ENCODE measurements at regions not wholly inside any gene's neighbourhood (a gene's known extent, or its start where the extent isn't known, plus 50 kb on each side); places are given as distances from the start of the nearest gene placed in this dataset.
"Not testable (repeated sequence)": the region's sequence is repeated elsewhere in the genome, so short reads cannot be mapped to it uniquely, and the experiment has no call there.

- DNase-seq (ENCODE audit: low read depth) = no peak
Measured at GRCh38 chr6:149239573-149240209, 77.8 kb upstream of the TAB2 start.

- no peak for DNase-seq (ENCODE audit: low read depth)
Measured at GRCh38 chr6:149242883-149243282, 74.6 kb upstream of the TAB2 start.

- no peak for DNase-seq (ENCODE audit: low read depth)
Measured at GRCh38 chr6:149244105-149244504, 73.4 kb upstream of the TAB2 start.

- DNase-seq (ENCODE audit: low read depth) = no peak
Measured at GRCh38 chr6:149246691-149247384, 70.7 kb upstream of the TAB2 start.

GRCh38 chr6:149247385-149247763 is 70.1 kb upstream of the TAB2 start:
- DNase-seq (ENCODE audit: low read depth) = no peak

- not testable (repeated sequence) for DNase-seq (ENCODE audit: low read depth)
Measured at GRCh38 chr6:149248263-149248662, 69.2 kb upstream of the TAB2 start.

- DNase-seq (ENCODE audit: low read depth) = no peak
Measured at GRCh38 chr6:149248693-149249369, 68.7 kb upstream of the TAB2 start.

- DNase-seq (ENCODE audit: low read depth) = no peak
Measured at GRCh38 chr6:149249370-149250357, 67.8 kb upstream of the TAB2 start.

- DNase-seq (ENCODE audit: low read depth) = no peak
Measured at GRCh38 chr6:149250951-149251350, 66.6 kb upstream of the TAB2 start.

GRCh38 chr6:149252622-149253021 is 64.9 kb upstream of the TAB2 start:
- DNase-seq (ENCODE audit: low read depth) = no peak

GRCh38 chr6:149254253-149254652 is 63.3 kb upstream of the TAB2 start:
- DNase-seq (ENCODE audit: low read depth) = no peak

- no peak for DNase-seq (ENCODE audit: low read depth)
Measured at GRCh38 chr6:149259753-149260152, 57.8 kb upstream of the TAB2 start.

GRCh38 chr6:149260214-149260874 is 57.2 kb upstream of the TAB2 start:
- no peak for DNase-seq (ENCODE audit: low read depth)

GRCh38 chr6:149261364-149262040 is 56.0 kb upstream of the TAB2 start:
- no peak for DNase-seq (ENCODE audit: low read depth)

- DNase-seq (ENCODE audit: low read depth) = no peak
Measured at GRCh38 chr6:149263321-149263720, 54.2 kb upstream of the TAB2 start.

- DNase-seq (ENCODE audit: low read depth) = no peak
Measured at GRCh38 chr6:149264629-149265028, 52.9 kb upstream of the TAB2 start.

GRCh38 chr6:149265945-149266344 is 51.6 kb upstream of the TAB2 start:
- no peak for DNase-seq (ENCODE audit: low read depth)

- no peak for DNase-seq (ENCODE audit: low read depth)
Measured at GRCh38 chr6:149266659-149267058, 50.9 kb upstream of the TAB2 start.

- no peak for DNase-seq (ENCODE audit: low read depth)
Measured at GRCh38 chr6:149267072-149267471, 50.4 kb upstream of the TAB2 start.

GRCh38 chr6:149267513-149268043 is 49.9 kb upstream of the TAB2 start:
- DNase-seq (ENCODE audit: low read depth) = no peak

All from stromal cell of bone marrow (primary cell).